Caco-2 (cell line): ENCODE measurements at regions not wholly inside any gene's neighbourhood (a gene's known extent, or its start where the extent isn't known, plus 50 kb on each side); places are given as distances from the start of the nearest gene placed in this dataset.

Experiments used
- BruUV-seq: library from RNA; stranded (reverse); fragments of 400-500 nt; replicated peaks from 2 replicates; lab custom pipeline; 2021; lab: Mats Ljungman, UMichigan
- CTCF ChIA-PET: fragments of 300-600 bp; sonication (Branson Sonifier 250); formaldehyde crosslinking; loops from one replicate; lab custom pipeline; 2022; ENCODE audit warnings: antibody characterized with exemption; lab: Charles Lee
- POLR2A ChIA-PET: fragments of 300-600 bp; sonication (Branson Sonifier 250); formaldehyde crosslinking; loops from one replicate; lab custom pipeline; 2022; ENCODE audit warnings: antibody characterized with exemption; lab: Charles Lee
- DNase-seq, 2 experiments: peaks; one replicate each; pipeline versions ENCODE4 v3.0.0 to v3.0.0-alpha.2; 2020 to 2022
- H3K27me3 ChIP-seq: replicated peaks from 2 replicates; pipeline ENCODE4 v1.6.0; 2011; ENCODE audit warnings: low read length; ENCODE audit not compliant: control insufficient read depth, insufficient read depth
- H3K36me3 ChIP-seq: 2 replicates; pipeline ENCODE4 v1.5.1; 2011; ENCODE audit warnings: low read length; ENCODE audit not compliant: control insufficient read depth, insufficient read depth
- H3K4me1 ChIP-seq: fragments of 250-450 bp; sonication (Bioruptor Pico); 2 replicates; pipeline ENCODE4 v1.5.1; 2020; ENCODE audit warnings: mild to moderate bottlenecking
- H3K4me3 ChIP-seq: 2 replicates; pipeline ENCODE4 v1.5.1; 2011; ENCODE audit warnings: low read depth, mild to moderate bottlenecking, control low read depth, low read length
- H3K9me3 ChIP-seq: fragments of 250-450 bp; sonication (Bioruptor Pico); 2 replicates; pipeline ENCODE4 v1.5.1; 2020; ENCODE audit warnings: mild to moderate bottlenecking, moderate library complexity
- H3K27ac Mint-ChIP-seq: one replicate; pipeline ENCODE4 v1.8.0; 2022; ENCODE audit warnings: mixed read lengths; ENCODE audit not compliant: unreplicated experiment
- H3K27me3 Mint-ChIP-seq: one replicate; pipeline ENCODE4 v1.8.0; 2022; ENCODE audit warnings: mixed read lengths; ENCODE audit not compliant: insufficient read depth, unreplicated experiment
- H3K36me3 Mint-ChIP-seq: one replicate; pipeline ENCODE4 v1.8.0; 2022; ENCODE audit warnings: mild to moderate bottlenecking, mixed read lengths; ENCODE audit not compliant: insufficient read depth, unreplicated experiment
- H3K4me1 Mint-ChIP-seq: one replicate; pipeline ENCODE4 v1.8.0; 2022; ENCODE audit warnings: low read depth, mixed read lengths; ENCODE audit not compliant: unreplicated experiment
- H3K4me3 Mint-ChIP-seq: one replicate; pipeline ENCODE4 v1.8.0; 2022; ENCODE audit warnings: mild to moderate bottlenecking, moderate library complexity, mixed read lengths; ENCODE audit not compliant: unreplicated experiment
- H3K9me3 Mint-ChIP-seq: one replicate; pipeline ENCODE4 v1.8.0; 2022; ENCODE audit warnings: mixed read lengths; ENCODE audit not compliant: unreplicated experiment
- CTCF ChIP-seq, 2 experiments: fragments of 200-600 bp in 1 of 2; IDR thresholded peaks; 1 replicate in 1 of 2; 2 replicates in 1 of 2; pipeline versions ENCODE4 v1.5.1 to v1.8.0; 2011 to 2022; ENCODE audit warnings: antibody characterized with exemption in 1 of 2, control low read depth in 1 of 2, inconsistent platforms in 1 of 2, low read depth in 1 of 2, low read length in 1 of 2, mild to moderate bottlenecking in 1 of 2, moderate library complexity in 1 of 2; ENCODE audit not compliant: insufficient read depth in 1 of 2, severe bottlenecking in 1 of 2, unreplicated experiment in 1 of 2
- intact Hi-C: fragments of 100-400 bp; cut with micrococcal nuclease; formaldehyde crosslinking; loops from one replicate; pipeline ENCODE4 v1.10.0; 2022; ENCODE audit not compliant: unreplicated experiment

GRCh38 chr1:243964915-243965314 lies 86.2 kb upstream of the ZBTB18 start:
- no peaks in the 10 kb centered on the region for H3K9me3 ChIP-seq
- no TSS peak for BruUV-seq
- peaks cover 11% of the 10 kb centered on the region for H3K4me1 Mint-ChIP-seq
- TF ChIP-seq CTCF (IDR thresholded peaks at IDR 0.05; ENCODE audit: insufficient read depth in 1 of 2, low read depth in 1 of 2, low read length in 1 of 2, severe bottlenecking in 1 of 2, unreplicated experiment in 1 of 2) = no peak
- intact Hi-C loops = no loop called here
- H3K4me3 ChIP-seq = no peak overlapping the region
- no peaks in the 10 kb centered on the region for H3K4me1 ChIP-seq
- no peak for DNase-seq
- peaks cover 2% of the 10 kb centered on the region for H3K27me3 Mint-ChIP-seq
- H3K27me3 ChIP-seq = no peaks in the 10 kb centered on the region; the same call in 1 of the 2 replicates
- H3K27ac Mint-ChIP-seq = no peak overlapping the region
- no peak overlapping the region for H3K4me3 Mint-ChIP-seq
- ChIA-PET POLR2A (no interaction called here), CTCF (no interaction called here)
- no peaks in the 10 kb centered on the region for H3K36me3 ChIP-seq
- H3K9me3 Mint-ChIP-seq = no peaks in the 10 kb centered on the region
- no peaks in the 10 kb centered on the region for H3K36me3 Mint-ChIP-seq

GRCh38 chr1:243963571-243963970 lies 87.5 kb upstream of the ZBTB18 start:
- Histone ChIP-seq H3K4me3 (no peak overlapping the region), H3K9me3 (no peaks in the 10 kb centered on the region), H3K27me3 (no peaks in the 10 kb centered on the region; the same call in 1 of the 2 replicates), H3K4me1 (no peaks in the 10 kb centered on the region), H3K36me3 (no peaks in the 10 kb centered on the region)
- H3K4me3 Mint-ChIP-seq = no peak overlapping the region
- no peaks in the 10 kb centered on the region for H3K9me3 Mint-ChIP-seq
- no peak for TF ChIP-seq CTCF (IDR thresholded peaks at IDR 0.05; ENCODE audit: insufficient read depth in 1 of 2, low read depth in 1 of 2, low read length in 1 of 2, severe bottlenecking in 1 of 2, unreplicated experiment in 1 of 2)
- H3K4me1 Mint-ChIP-seq = peaks cover 11% of the 10 kb centered on the region
- ChIA-PET CTCF (no interaction called here), POLR2A (no interaction called here)
- no peaks in the 10 kb centered on the region for H3K36me3 Mint-ChIP-seq
- DNase-seq = no peak
- H3K27ac Mint-ChIP-seq = no peak overlapping the region
- intact Hi-C loops = no loop called here
- H3K27me3 Mint-ChIP-seq = peaks cover 2% of the 10 kb centered on the region
- no TSS peak for BruUV-seq

DNA sequence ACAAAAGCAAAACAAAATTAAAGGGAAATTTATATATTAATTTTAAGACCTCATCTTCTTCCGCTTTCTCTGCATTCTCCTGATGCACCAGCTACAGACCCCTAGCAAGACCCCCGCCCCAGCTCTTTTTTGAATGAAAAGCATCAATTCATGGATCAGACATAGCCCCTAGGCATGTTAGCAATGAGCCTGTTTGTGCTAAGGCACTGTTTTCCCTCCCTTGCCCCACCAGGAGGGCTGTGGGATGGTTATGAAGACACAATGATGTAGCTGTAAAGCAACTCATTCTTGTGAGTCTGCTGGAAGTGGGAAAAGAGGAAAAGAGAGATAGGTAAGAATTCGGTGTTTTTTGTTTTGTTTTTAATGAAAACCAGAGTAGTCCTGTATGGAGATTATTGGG lies 88.5 kb upstream of the ZBTB18 start:
- CTCF ChIA-PET = no interaction called here

More for the DNA sequence above, 88.5 kb upstream of the ZBTB18 start:
- BruUV-seq = no TSS peak
- POLR2A ChIA-PET = interaction anchor here (0.6 kb wide), 1 partner anchor 260 kb away, joined by 3 read pairs; no protein-coding TSS in a partner anchor
- no peak for TF ChIP-seq CTCF (IDR thresholded peaks at IDR 0.05; ENCODE audit: insufficient read depth in 1 of 2, low read depth in 1 of 2, low read length in 1 of 2, severe bottlenecking in 1 of 2, unreplicated experiment in 1 of 2)
- Mint-ChIP-seq H3K36me3 (no peaks in the 10 kb centered on the region), H3K4me3 (no peak overlapping the region), H3K27ac (no peak overlapping the region), H3K4me1 (peaks cover 1% of the 10 kb centered on the region), H3K9me3 (no peaks in the 10 kb centered on the region), H3K27me3 (peaks cover 5% of the 10 kb centered on the region)
- no peaks in the 10 kb centered on the region for H3K36me3 ChIP-seq
- no peak overlapping the region for H3K4me3 ChIP-seq
- H3K27me3 ChIP-seq = no peaks in the 10 kb centered on the region; the same call in 1 of the 2 replicates
- H3K4me1 ChIP-seq = no peaks in the 10 kb centered on the region
- DNase-seq = no peak
- intact Hi-C loops = no loop called here
- H3K9me3 ChIP-seq = no peaks in the 10 kb centered on the region
